ENCODE measurements at regions not wholly inside any gene's neighbourhood (a gene's known extent, or its start where the extent isn't known, plus 50 kb on each side); places are given as distances from the start of the nearest gene placed in this dataset.

GRCh38 chr3:69462022-69462825 is 76.3 kb upstream of the FRMD4B start:
- intact Hi-C loops (cut with DNase I) = loop anchor here (5.0 kb wide), 1 partner anchor 1430 kb away; no protein-coding TSS in a partner anchor
- no peak for ATAC-seq
- DNase-seq (ENCODE audit: low spot score) = no peak

GRCh38 chr3:69460034-69460433 is 74.1 kb upstream of the FRMD4B start:
- intact Hi-C loops (cut with DNase I) = loop anchor here (5.0 kb wide), 1 partner anchor 1428 kb away; no protein-coding TSS in a partner anchor
- DNase-seq (ENCODE audit: low spot score) = no peak
- no peak for ATAC-seq

- DNase-seq (ENCODE audit: low spot score) = no peak
- peak; percentile 48 for ATAC-seq
- intact Hi-C loops (cut with DNase I) = no loop called here
Measured at GRCh38 chr3:69458803-69459365, 73.0 kb upstream of the FRMD4B start.

GRCh38 chr3:69456631-69457030 is 70.7 kb upstream of the FRMD4B start:
- ATAC-seq (no peak), DNase-seq (ENCODE audit: low spot score) (no peak)
- intact Hi-C loops (cut with DNase I) = no loop called here

- DNase-seq (ENCODE audit: low spot score) (no peak), ATAC-seq (no peak)
- intact Hi-C loops (cut with DNase I) = no loop called here
Measured at GRCh38 chr3:69454204-69454787, 68.4 kb upstream of the FRMD4B start.

- no peak for DNase-seq (ENCODE audit: low spot score)
- intact Hi-C loops (cut with DNase I) = no loop called here
- ATAC-seq = no peak
Measured at GRCh38 chr3:69452295-69452694, 66.4 kb upstream of the FRMD4B start.

- intact Hi-C loops (cut with DNase I) = no loop called here
- no peak for ATAC-seq
- no peak for DNase-seq (ENCODE audit: low spot score)
Measured at GRCh38 chr3:69451594-69451993, 65.7 kb upstream of the FRMD4B start.

- ATAC-seq = no peak
- DNase-seq (ENCODE audit: low spot score) = no peak
- intact Hi-C loops (cut with DNase I) = no loop called here
Measured at GRCh38 chr3:69448877-69449276, 63.0 kb upstream of the FRMD4B start.

GRCh38 chr3:69446402-69447072 is 60.6 kb upstream of the FRMD4B start:
- intact Hi-C loops (cut with DNase I) = no loop called here
- no peak for DNase-seq (ENCODE audit: low spot score)
- ATAC-seq = no peak

- DNase-seq (ENCODE audit: low spot score) = no peak
- ATAC-seq = no peak
- intact Hi-C loops (cut with DNase I) = no loop called here
Measured at GRCh38 chr3:69445498-69445897, 59.6 kb upstream of the FRMD4B start.

- intact Hi-C loops (cut with DNase I) = no loop called here
- ATAC-seq = no peak
- DNase-seq (ENCODE audit: low spot score) = no peak
Measured at GRCh38 chr3:69445024-69445423, 59.1 kb upstream of the FRMD4B start.

- no peak for ATAC-seq
- DNase-seq (ENCODE audit: low spot score) = no peak
- intact Hi-C loops (cut with DNase I) = no loop called here
Measured at GRCh38 chr3:69443457-69443920, 57.6 kb upstream of the FRMD4B start.

GRCh38 chr3:69442771-69443311 is 57.0 kb upstream of the FRMD4B start:
- ATAC-seq = no peak
- intact Hi-C loops (cut with DNase I) = no loop called here
- no peak for DNase-seq (ENCODE audit: low spot score)

- DNase-seq (ENCODE audit: low spot score) (no peak), ATAC-seq (no peak)
- intact Hi-C loops (cut with DNase I) = no loop called here
Measured at GRCh38 chr3:69441732-69442131, 55.8 kb upstream of the FRMD4B start.

- ATAC-seq (no peak), DNase-seq (ENCODE audit: low spot score) (no peak)
- intact Hi-C loops (cut with DNase I) = no loop called here
Measured at GRCh38 chr3:69441040-69441439, 55.2 kb upstream of the FRMD4B start.

GRCh38 chr3:69439643-69440270 is 53.9 kb upstream of the FRMD4B start:
- intact Hi-C loops (cut with DNase I) = no loop called here
- peak; percentile 74 for ATAC-seq
- DNase-seq (ENCODE audit: low spot score) = no peak

GRCh38 chr3:69438476-69438875 is 52.6 kb upstream of the FRMD4B start:
- no peak for DNase-seq (ENCODE audit: low spot score)
- intact Hi-C loops (cut with DNase I) = no loop called here
- ATAC-seq = no peak

- intact Hi-C loops (cut with DNase I) = no loop called here
- ATAC-seq (no peak), DNase-seq (ENCODE audit: low spot score) (no peak)
Measured at GRCh38 chr3:69435274-69436265, 49.7 kb upstream of the FRMD4B start.
